ENCODE measurements at regions not wholly inside any gene's neighbourhood (a gene's known extent, or its start where the extent isn't known, plus 50 kb on each side); places are given as distances from the start of the nearest gene placed in this dataset.
A peak's percentile ranks its signal among the peaks of the same experiment; 100 is the strongest.
"Not testable (repeated sequence)": the region's sequence is repeated elsewhere in the genome, so short reads cannot be mapped to it uniquely, and the experiment has no call there.

DNA sequence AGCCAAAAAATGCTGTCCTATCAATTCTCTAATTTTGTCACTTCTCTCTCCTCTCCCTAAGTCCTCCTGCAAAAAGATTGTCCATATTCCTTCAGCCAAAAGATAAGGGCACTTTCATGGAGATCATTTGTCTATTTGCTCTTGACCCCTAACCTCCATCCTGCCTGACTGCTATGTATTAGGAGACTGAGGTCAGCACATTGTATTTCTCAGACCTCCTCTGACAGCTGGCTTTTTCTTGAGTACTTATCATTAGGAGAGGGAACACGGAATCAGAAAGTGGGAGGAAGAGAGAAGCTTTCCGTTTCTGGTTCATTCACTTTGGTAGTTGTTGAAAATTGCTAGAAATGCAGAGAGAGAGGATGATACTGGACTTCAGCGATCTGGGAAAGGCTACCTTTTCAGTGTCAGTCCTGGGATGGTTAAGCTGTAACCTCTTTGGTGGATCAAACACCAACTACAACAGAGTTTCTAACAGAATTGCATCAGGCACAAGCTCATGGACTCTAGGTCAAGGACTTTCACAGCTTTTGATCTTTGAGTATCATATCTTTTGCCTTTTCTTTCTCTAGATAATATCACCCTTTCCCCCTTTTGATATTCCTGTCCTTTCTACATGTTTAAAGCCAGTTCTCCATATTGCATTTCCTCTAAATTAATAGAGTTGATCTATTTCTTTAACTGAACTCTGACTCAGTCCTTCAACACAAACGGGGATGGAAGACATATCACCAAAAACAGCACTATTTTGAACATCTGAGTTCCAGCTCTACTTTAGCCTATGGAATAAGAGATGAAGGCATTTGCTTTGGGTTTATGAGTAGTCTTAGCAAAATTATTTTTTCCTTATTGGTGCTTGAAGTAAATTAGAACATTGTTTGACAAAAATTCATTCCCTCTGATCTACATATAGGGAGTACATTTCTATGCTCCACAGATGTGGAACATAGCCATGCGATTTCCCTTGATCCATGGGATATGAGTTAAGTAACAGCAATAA, 63.3 kb upstream of the KYNU start:
- Histone ChIP-seq H3K4me3 (no peak overlapping the region), H3K4me1 (ENCODE audit: low read depth) (no peaks in the 10 kb centered on the region), H3K36me3 (ENCODE audit: low read depth) (no peaks in the 10 kb centered on the region), H3K9me3 (no peaks in the 10 kb centered on the region)
- TF ChIP-seq, protein P1, sequence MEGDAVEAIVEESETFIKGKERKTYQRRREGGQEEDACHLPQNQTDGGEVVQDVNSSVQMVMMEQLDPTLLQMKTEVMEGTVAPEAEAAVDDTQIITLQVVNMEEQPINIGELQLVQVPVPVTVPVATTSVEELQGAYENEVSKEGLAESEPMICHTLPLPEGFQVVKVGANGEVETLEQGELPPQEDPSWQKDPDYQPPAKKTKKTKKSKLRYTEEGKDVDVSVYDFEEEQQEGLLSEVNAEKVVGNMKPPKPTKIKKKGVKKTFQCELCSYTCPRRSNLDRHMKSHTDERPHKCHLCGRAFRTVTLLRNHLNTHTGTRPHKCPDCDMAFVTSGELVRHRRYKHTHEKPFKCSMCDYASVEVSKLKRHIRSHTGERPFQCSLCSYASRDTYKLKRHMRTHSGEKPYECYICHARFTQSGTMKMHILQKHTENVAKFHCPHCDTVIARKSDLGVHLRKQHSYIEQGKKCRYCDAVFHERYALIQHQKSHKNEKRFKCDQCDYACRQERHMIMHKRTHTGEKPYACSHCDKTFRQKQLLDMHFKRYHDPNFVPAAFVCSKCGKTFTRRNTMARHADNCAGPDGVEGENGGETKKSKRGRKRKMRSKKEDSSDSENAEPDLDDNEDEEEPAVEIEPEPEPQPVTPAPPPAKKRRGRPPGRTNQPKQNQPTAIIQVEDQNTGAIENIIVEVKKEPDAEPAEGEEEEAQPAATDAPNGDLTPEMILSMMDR (IDR thresholded peaks at IDR 0.05): no peak
- DNase-seq: no peak
- intact Hi-C loops (cut with DNase I, micrococcal nuclease): no loop called here
- ATAC-seq: no peak

DNA sequence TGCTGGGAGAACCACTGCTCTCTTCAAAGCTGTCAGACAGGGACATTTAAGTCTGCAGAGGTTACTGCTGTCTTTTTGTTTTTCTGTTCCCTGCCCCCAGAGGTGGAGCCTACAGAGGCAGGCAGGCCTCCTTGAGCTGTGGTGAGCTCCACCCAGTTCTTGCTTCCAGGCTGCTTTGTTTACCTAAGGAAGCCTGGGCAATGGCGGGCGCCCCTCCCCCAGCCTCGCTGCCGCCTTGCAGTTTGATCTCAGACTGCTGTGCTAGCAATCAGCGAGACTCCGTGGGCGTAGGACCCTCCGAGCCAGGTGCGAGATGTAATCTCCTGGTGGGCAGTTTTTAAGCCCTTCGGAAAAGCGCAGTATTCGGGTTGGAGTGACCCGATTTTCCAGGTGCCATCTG, 65.8 kb upstream of the KYNU start:
- H3K4me1 ChIP-seq (ENCODE audit: low read depth); ATAC-seq; H3K9me3 ChIP-seq; H3K36me3 ChIP-seq (ENCODE audit: low read depth); H3K4me3 ChIP-seq; intact Hi-C loops (cut with DNase I, micrococcal nuclease): not testable (repeated sequence)
- DNase-seq: peak in 2 of 3 donors; percentile 3 to 19

DNA sequence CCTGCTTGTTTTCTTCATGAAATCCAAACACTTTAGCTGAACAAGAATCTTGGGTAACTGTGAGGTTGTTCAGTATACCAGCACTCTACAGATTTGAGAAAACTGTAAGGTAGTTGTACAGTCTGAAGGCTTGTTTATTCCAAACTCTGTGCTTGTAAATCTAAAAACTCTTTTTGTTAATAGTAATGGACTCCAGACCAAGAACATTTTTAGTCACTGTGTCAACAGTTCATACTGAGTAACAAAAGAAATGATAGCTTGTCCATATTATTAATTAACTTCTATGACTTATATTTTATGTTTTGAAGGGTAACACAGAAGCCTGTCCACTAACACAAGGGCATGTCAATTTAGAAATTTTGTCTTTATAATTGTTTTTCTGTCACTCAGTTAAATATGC, 72.2 kb upstream of the KYNU start:
- TF ChIP-seq, protein P1 (IDR thresholded peaks at IDR 0.05): no peak
- DNase-seq: no peak
- Histone ChIP-seq H3K4me1 (ENCODE audit: low read depth) (no peaks in the 10 kb centered on the region), H3K9me3 (no peaks in the 10 kb centered on the region), H3K36me3 (ENCODE audit: low read depth) (no peaks in the 10 kb centered on the region), H3K4me3 (no peak overlapping the region)
- intact Hi-C loops (cut with DNase I, micrococcal nuclease): no loop called here
- ATAC-seq: no peak

DNA sequence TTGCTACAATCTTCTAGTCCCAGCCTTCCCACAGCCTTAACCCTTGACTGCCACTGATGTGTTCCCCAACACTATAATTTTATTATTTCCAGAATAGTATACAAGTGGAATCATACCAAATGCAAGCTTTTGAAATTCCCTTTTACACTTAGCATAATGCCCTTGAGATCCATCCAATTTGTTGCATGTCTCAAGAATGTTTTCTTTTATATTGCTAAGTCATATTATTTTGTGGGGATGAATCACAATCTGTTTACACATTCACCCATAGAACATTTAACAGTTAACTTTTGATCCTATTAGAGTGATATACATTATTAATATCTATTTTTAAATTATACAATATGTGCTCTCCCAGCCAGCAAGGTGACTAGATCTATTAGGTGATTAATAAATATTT, 74.3 kb upstream of the KYNU start:
- no peaks in the 10 kb centered on the region for H3K9me3 ChIP-seq
- no peak for ATAC-seq
- no peak overlapping the region for H3K4me3 ChIP-seq
- H3K4me1 ChIP-seq (ENCODE audit: low read depth): no peaks in the 10 kb centered on the region
- intact Hi-C loops (cut with DNase I, micrococcal nuclease): no loop called here
- DNase-seq: no peak
- H3K36me3 ChIP-seq (ENCODE audit: low read depth): no peaks in the 10 kb centered on the region
- TF ChIP-seq, protein P1 (IDR thresholded peaks at IDR 0.05): no peak

DNA sequence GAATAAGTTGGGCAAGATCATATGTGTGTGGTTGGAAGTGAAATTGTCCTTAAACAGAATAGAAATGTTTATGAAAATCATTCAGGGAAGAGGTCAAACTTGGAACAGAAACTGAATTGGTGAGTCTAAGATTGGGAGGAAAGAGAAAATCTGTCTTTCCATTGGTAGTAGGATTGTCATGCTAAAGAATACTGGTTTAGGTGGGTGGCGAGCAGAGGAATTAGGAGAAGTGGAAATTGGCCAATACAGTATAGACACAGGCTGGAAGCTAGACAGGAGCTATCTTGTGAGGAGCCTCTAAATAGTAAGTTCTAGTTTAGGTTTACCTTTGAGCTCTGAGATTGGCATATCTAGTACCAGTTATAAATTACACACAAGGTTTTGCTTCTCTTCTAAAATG, 80.9 kb upstream of the KYNU start:
- Histone ChIP-seq H3K36me3 (ENCODE audit: low read depth) (no peaks in the 10 kb centered on the region), H3K4me3 (no peak overlapping the region), H3K4me1 (ENCODE audit: low read depth) (no peaks in the 10 kb centered on the region), H3K9me3 (no peaks in the 10 kb centered on the region)
- intact Hi-C loops (cut with DNase I, micrococcal nuclease): no loop called here
- no peak for ATAC-seq
- TF ChIP-seq, protein P1 (IDR thresholded peaks at IDR 0.05): no peak
- no peak for DNase-seq

DNA sequence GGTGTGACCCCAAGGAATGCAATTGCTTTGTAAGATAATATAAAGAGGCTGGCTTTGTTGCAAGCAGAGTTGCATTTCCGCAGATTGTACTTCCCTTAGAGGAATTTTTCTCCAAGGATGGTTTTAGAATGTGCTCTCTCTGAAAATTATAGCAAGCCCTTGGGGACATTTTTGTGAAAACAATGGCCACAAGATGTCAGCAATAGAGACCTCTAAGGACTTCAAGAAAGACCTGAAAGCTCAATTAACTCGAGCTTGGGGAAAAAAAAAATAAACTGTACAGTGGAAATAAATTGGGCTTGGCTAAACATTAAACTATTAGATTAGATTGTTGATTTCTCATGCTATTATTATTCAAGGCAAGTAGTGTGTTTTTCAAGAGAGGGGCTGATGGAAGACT, 81.3 kb upstream of the KYNU start:
- Histone ChIP-seq H3K4me1 (ENCODE audit: low read depth) (no peaks in the 10 kb centered on the region), H3K4me3 (no peak overlapping the region), H3K9me3 (no peaks in the 10 kb centered on the region), H3K36me3 (ENCODE audit: low read depth) (no peaks in the 10 kb centered on the region)
- intact Hi-C loops (cut with DNase I, micrococcal nuclease): no loop called here
- ATAC-seq (no peak), DNase-seq (no peak)
- TF ChIP-seq, protein P1 (IDR thresholded peaks at IDR 0.05): no peak
